NCI-H187 (cell line): ENCODE measurements at regions not wholly inside any gene's neighbourhood (a gene's known extent, or its start where the extent isn't known, plus 50 kb on each side); places are given as distances from the start of the nearest gene placed in this dataset.
"Not testable (repeated sequence)": the region's sequence is repeated elsewhere in the genome, so short reads cannot be mapped to it uniquely, and the experiment has no call there.

Experiments
- DNase-seq, 2 experiments: peaks; one replicate each; lab custom pipeline; 2025; lab: John Stamatoyannopoulos, UW

GRCh38 chr6:1445650-1446330, 56.4 kb downstream of the FOXF2 start:
- no peak for DNase-seq

GRCh38 chr6:1449896-1450295, 60.5 kb downstream of the FOXF2 start:
- DNase-seq = no peak

- no peak for DNase-seq
These were observed 63.6 kb downstream of the FOXF2 start for GRCh38 chr6:1453024-1453423.

GRCh38 chr6:1456816-1457215, 67.4 kb downstream of the FOXF2 start:
- not testable (repeated sequence) for DNase-seq

GRCh38 chr6:1461207-1461606, 71.8 kb downstream of the FOXF2 start:
- DNase-seq = no peak

- no peak for DNase-seq
These were observed 72.4 kb downstream of the FOXF2 start for GRCh38 chr6:1461736-1462135.

- DNase-seq = no peak
These were observed 73.9 kb downstream of the FOXF2 start for GRCh38 chr6:1463275-1463674.

- no peak for DNase-seq
These were observed 74.5 kb downstream of the FOXF2 start for GRCh38 chr6:1463751-1464426.

- DNase-seq = no peak
These were observed 75.5 kb downstream of the FOXF2 start for GRCh38 chr6:1464781-1465370.

- no peak for DNase-seq
These were observed 78.8 kb downstream of the FOXF2 start for GRCh38 chr6:1468126-1468525.

GRCh38 chr6:1470040-1470439, 80.7 kb downstream of the FOXF2 start:
- no peak for DNase-seq

GRCh38 chr6:1472643-1473042, 83.3 kb downstream of the FOXF2 start:
- DNase-seq = no peak

GRCh38 chr6:1473166-1473565, 83.8 kb downstream of the FOXF2 start:
- no peak for DNase-seq

GRCh38 chr6:1473598-1473997, 84.2 kb downstream of the FOXF2 start:
- DNase-seq = no peak

GRCh38 chr6:1474205-1474604, 84.8 kb downstream of the FOXF2 start:
- no peak for DNase-seq

- DNase-seq = no peak
These were observed 85.8 kb downstream of the FOXF2 start for GRCh38 chr6:1475174-1475573.

- DNase-seq = no peak
These were observed 88.2 kb downstream of the FOXF2 start for GRCh38 chr6:1477432-1478090.

GRCh38 chr6:1478163-1478826, 88.9 kb downstream of the FOXF2 start:
- not testable (repeated sequence) for DNase-seq

GRCh38 chr6:1479095-1479494, 89.7 kb downstream of the FOXF2 start:
- no peak for DNase-seq

- DNase-seq = no peak
These were observed 90.3 kb downstream of the FOXF2 start for GRCh38 chr6:1479601-1480221.

GRCh38 chr6:1481286-1481685, 91.9 kb downstream of the FOXF2 start:
- no peak for DNase-seq
